RPMI8226 (cell line): ENCODE measurements at regions not wholly inside any gene's neighbourhood (a gene's known extent, or its start where the extent isn't known, plus 50 kb on each side); places are given as distances from the start of the nearest gene placed in this dataset.

Experiments
- DNase-seq: peaks from one replicate; pipeline ENCODE4 v3.0.0-alpha.2; 2015

GRCh38 chr3:72421786-72422185 is 426.5 kb downstream of the SHQ1 start:
- no peak for DNase-seq

- no peak for DNase-seq
Measured at GRCh38 chr3:72421126-72421525, 427.1 kb downstream of the SHQ1 start.

- DNase-seq: no peak
Measured at GRCh38 chr3:72418856-72419255, 429.4 kb downstream of the SHQ1 start.

GRCh38 chr3:72418244-72418643 is 430.0 kb downstream of the SHQ1 start:
- no peak for DNase-seq

- DNase-seq: no peak
Measured at GRCh38 chr3:72414481-72415016, 433.7 kb downstream of the SHQ1 start.

- no peak for DNase-seq
Measured at GRCh38 chr3:72413228-72413627, 435.0 kb downstream of the SHQ1 start.

- DNase-seq: no peak
Measured at GRCh38 chr3:72412340-72412956, 435.8 kb downstream of the SHQ1 start.

- no peak for DNase-seq
Measured at GRCh38 chr3:72411843-72412242, 436.4 kb downstream of the SHQ1 start.

- no peak for DNase-seq
Measured at GRCh38 chr3:72411126-72411525, 437.1 kb downstream of the SHQ1 start.

- no peak for DNase-seq
Measured at GRCh38 chr3:72408983-72409779, 439.1 kb downstream of the SHQ1 start.

GRCh38 chr3:72407766-72408165 is 440.5 kb downstream of the SHQ1 start:
- no peak for DNase-seq

GRCh38 chr3:72405943-72406566 is 442.2 kb downstream of the SHQ1 start:
- no peak for DNase-seq

- DNase-seq: no peak
Measured at GRCh38 chr3:72401005-72401545, 447.2 kb downstream of the SHQ1 start.

GRCh38 chr3:72398781-72399180 is 449.5 kb downstream of the SHQ1 start:
- DNase-seq: no peak

GRCh38 chr3:72397586-72397985 is 450.7 kb downstream of the SHQ1 start:
- no peak for DNase-seq

GRCh38 chr3:72396899-72397298 is 451.3 kb downstream of the SHQ1 start:
- DNase-seq: no peak

- no peak for DNase-seq
Measured at GRCh38 chr3:72395776-72396311, 452.4 kb downstream of the SHQ1 start.

GRCh38 chr3:72393455-72393854 is 454.8 kb downstream of the SHQ1 start:
- no peak for DNase-seq

GRCh38 chr3:72391659-72392058 is 456.6 kb downstream of the SHQ1 start:
- no peak for DNase-seq

- no peak for DNase-seq
Measured at GRCh38 chr3:72390841-72391240, 457.4 kb downstream of the SHQ1 start.

GRCh38 chr3:72388644-72389043 is 459.6 kb downstream of the SHQ1 start:
- no peak for DNase-seq

- DNase-seq: no peak
Measured at GRCh38 chr3:72388117-72388516, 460.1 kb downstream of the SHQ1 start.

GRCh38 chr3:72386327-72387000 is 461.8 kb downstream of the SHQ1 start:
- DNase-seq: no peak
